ENCODE measurements at regions not wholly inside any gene's neighbourhood (a gene's known extent, or its start where the extent isn't known, plus 50 kb on each side); places are given as distances from the start of the nearest gene placed in this dataset.

GRCh38 chr5:74301576-74301975 is 339.0 kb downstream of the ENC1 start:
- Histone ChIP-seq H3K79me2 (ENCODE audit: low read depth) (no peaks in the 10 kb centered on the region), H3K36me3 (no peaks in the 10 kb centered on the region), H3K9me3 (ENCODE audit: low read depth) (no peaks in the 10 kb centered on the region), H3K4me3 (no peak overlapping the region), H3K27ac (no peak overlapping the region), H3K4me1 (no peaks in the 10 kb centered on the region), H2AFZ (replicated peaks) (no peak overlapping the region), H3K27me3 (no peaks in the 10 kb centered on the region), H3K9ac (no peak overlapping the region), H3K4me2 (no peak overlapping the region), H3F3A (ENCODE audit: low read depth) (no peaks in the 10 kb centered on the region), H4K20me1 (ENCODE audit: low read depth) (no peaks in the 10 kb centered on the region)
- DNase-seq (ENCODE audit: low spot score) = no peak
- Mint-ChIP-seq H3K9me3 (peaks cover 3% of the 10 kb centered on the region), H3K4me3 (no peak overlapping the region), H3K27me3 (ENCODE audit: insufficient read depth, low read depth) (no peaks in the 10 kb centered on the region), H3K36me3 (no peaks in the 10 kb centered on the region), H3K27ac (no peak overlapping the region), H3K4me1 (peaks cover 7% of the 10 kb centered on the region)
- TF ChIP-seq CTCF (IDR thresholded peaks at IDR 0.05) (no peak), EZH2phosphoT487 (IDR thresholded peaks at IDR 0.05) (no peak), EZH2 (IDR thresholded peaks at IDR 0.05) (no peak)

- no peaks in the 10 kb centered on the region for H3K27me3 Mint-ChIP-seq (ENCODE audit: insufficient read depth, low read depth)
- TF ChIP-seq EZH2 (IDR thresholded peaks at IDR 0.05) = no peak
- no peak for TF ChIP-seq EZH2phosphoT487 (IDR thresholded peaks at IDR 0.05)
- TF ChIP-seq CTCF (IDR thresholded peaks at IDR 0.05) = no peak
- H3K4me1 Mint-ChIP-seq = peaks cover 7% of the 10 kb centered on the region
- no peak overlapping the region for H3K27ac Mint-ChIP-seq
- H3K4me3 Mint-ChIP-seq = no peak overlapping the region
- Histone ChIP-seq H3F3A (ENCODE audit: low read depth) (no peaks in the 10 kb centered on the region), H3K9ac (no peak overlapping the region), H3K79me2 (ENCODE audit: low read depth) (no peaks in the 10 kb centered on the region), H3K27ac (no peak overlapping the region), H3K27me3 (no peaks in the 10 kb centered on the region), H3K4me3 (no peak overlapping the region), H4K20me1 (ENCODE audit: low read depth) (no peaks in the 10 kb centered on the region), H2AFZ (replicated peaks) (no peak overlapping the region), H3K4me1 (no peaks in the 10 kb centered on the region), H3K36me3 (no peaks in the 10 kb centered on the region), H3K4me2 (no peak overlapping the region), H3K9me3 (ENCODE audit: low read depth) (no peaks in the 10 kb centered on the region)
- DNase-seq (ENCODE audit: low spot score) = no peak
- H3K9me3 Mint-ChIP-seq = peaks cover 3% of the 10 kb centered on the region
- no peaks in the 10 kb centered on the region for H3K36me3 Mint-ChIP-seq
Measured at GRCh38 chr5:74300808-74301389, 339.6 kb downstream of the ENC1 start.

GRCh38 chr5:74299833-74300232 is 340.7 kb downstream of the ENC1 start:
- Mint-ChIP-seq H3K27me3 (ENCODE audit: insufficient read depth, low read depth) (no peaks in the 10 kb centered on the region), H3K27ac (no peak overlapping the region), H3K4me1 (peaks cover 7% of the 10 kb centered on the region), H3K9me3 (peaks cover 3% of the 10 kb centered on the region), H3K4me3 (no peak overlapping the region), H3K36me3 (no peaks in the 10 kb centered on the region)
- no peak overlapping the region for H3K27ac ChIP-seq
- no peaks in the 10 kb centered on the region for H3K4me1 ChIP-seq
- no peaks in the 10 kb centered on the region for H3K9me3 ChIP-seq (ENCODE audit: low read depth)
- no peaks in the 10 kb centered on the region for H4K20me1 ChIP-seq (ENCODE audit: low read depth)
- no peak overlapping the region for H3K4me2 ChIP-seq
- H3K27me3 ChIP-seq = no peaks in the 10 kb centered on the region
- H3F3A ChIP-seq (ENCODE audit: low read depth) = no peaks in the 10 kb centered on the region
- no peak for DNase-seq (ENCODE audit: low spot score)
- H3K4me3 ChIP-seq = no peak overlapping the region
- H2AFZ ChIP-seq (replicated peaks) = no peak overlapping the region
- no peaks in the 10 kb centered on the region for H3K79me2 ChIP-seq (ENCODE audit: low read depth)
- H3K9ac ChIP-seq = no peak overlapping the region
- TF ChIP-seq CTCF (IDR thresholded peaks at IDR 0.05) (no peak), EZH2phosphoT487 (IDR thresholded peaks at IDR 0.05) (no peak), EZH2 (IDR thresholded peaks at IDR 0.05) (no peak)
- H3K36me3 ChIP-seq = no peaks in the 10 kb centered on the region
